Breast epithelium (tissue), 4 donors: ENCODE measurements at regions not wholly inside any gene's neighbourhood (a gene's known extent, or its start where the extent isn't known, plus 50 kb on each side); places are given as distances from the start of the nearest gene placed in this dataset.

Experiments
- DNase-seq, 2 donors: peaks; one replicate each; pipeline ENCODE4 v3.0.0-alpha.2; 2019; ENCODE audit warnings: low spot score in 2 of 2
- H3K27ac ChIP-seq, 2 donors: fragments of 200-600 bp; sonication (generic) in 1 of 2; one replicate each; pipeline ENCODE4 v1.5.1; 2016 to 2019; ENCODE audit warnings: mild to moderate bottlenecking in 1 of 2
- H3K27me3 ChIP-seq, 2 donors: fragments of 200-600 bp; sonication (generic) in 1 of 2; one replicate each; pipeline versions ENCODE4 v1.5.1 to v1.6.0; 2017 to 2019; ENCODE audit warnings: control low read depth in 1 of 2, mild to moderate bottlenecking in 1 of 2
- H3K36me3 ChIP-seq: fragments of 200-600 bp; one replicate; pipeline ENCODE4 v1.5.1; 2019
- H3K4me1 ChIP-seq, 2 donors: fragments of 200-600 bp; sonication (generic); one replicate each; pipeline ENCODE4 v1.5.1; 2016 to 2019; ENCODE audit warnings: control low read depth in 1 of 2
- H3K4me3 ChIP-seq, 3 donors: fragments of 200-600 bp; sonication (generic); 1 replicate in 2 of 3; 2 replicates in 1 of 3; pipeline ENCODE4 v1.5.1; 2016 to 2019; ENCODE audit warnings: mild to moderate bottlenecking in 3 of 3, moderate library complexity in 2 of 3
- H3K9me3 ChIP-seq, 2 donors: fragments of 200-600 bp; sonication (generic) in 1 of 2; one replicate each; pipeline ENCODE4 v1.5.1; 2016 to 2019; ENCODE audit warnings: control low read depth in 1 of 2
- POLR2A ChIP-seq: fragments of 450-650 bp; IDR thresholded peaks from one replicate; pipeline ENCODE4 v1.6.1; 2016; ENCODE audit warnings: antibody characterized with exemption, mild to moderate bottlenecking, moderate library complexity
- POLR2AphosphoS5 ChIP-seq, 3 donors: sonication (generic); formaldehyde crosslinking; IDR thresholded peaks; one replicate each; pipeline ENCODE4 v1.6.1; 2017; ENCODE audit warnings: antibody characterized with exemption in 3 of 3
- intact Hi-C: fragments of 100-400 bp; cut with DNase I; formaldehyde crosslinking; loops from one replicate; pipeline ENCODE4 v1.15.1; 2023; ENCODE audit warnings: low total_unique reads
- TF ChIP-seq, protein P1 (sequence below), 3 donors: fragments of 450-650 bp; IDR thresholded peaks; one replicate each; pipeline ENCODE4 v1.5.1; 2016 to 2017; ENCODE audit warnings: antibody characterized with exemption in 3 of 3, mild to moderate bottlenecking in 3 of 3, moderate library complexity in 3 of 3

DNA sequence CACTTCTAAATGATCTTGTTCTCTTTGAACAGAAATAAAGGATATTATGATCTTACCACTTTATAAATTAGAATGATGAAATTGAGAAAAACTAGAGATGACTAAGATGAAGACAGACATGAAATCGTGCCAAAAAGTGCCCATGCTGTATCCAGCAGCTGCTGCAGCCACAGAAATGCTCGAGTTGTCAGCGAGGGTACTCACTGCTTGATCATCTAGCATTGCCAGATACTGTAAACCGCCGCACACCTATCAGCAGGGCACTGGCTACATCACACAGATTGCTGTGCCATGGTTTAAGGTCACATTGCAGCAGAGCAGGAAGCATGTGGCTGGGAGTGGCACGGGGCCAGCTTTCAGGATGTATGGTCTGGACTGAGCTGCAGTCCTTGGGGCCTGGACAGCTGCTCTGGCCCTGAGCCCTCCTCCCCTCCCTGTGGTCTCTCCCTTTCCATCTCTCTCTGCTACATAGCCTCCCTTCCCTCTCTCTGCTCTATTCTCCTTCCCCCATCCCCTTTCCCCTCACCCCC lies 51.0 kb upstream of the SEPTIN5 start:
- H3K36me3 ChIP-seq, result no peaks in the 10 kb centered on the region
- DNase-seq, result peak in 1 of 2 donors; percentile 43
- peak overlapping the region in 1 of 2 donors; percentile 36 for H3K27ac ChIP-seq
- no peak overlapping the region for H3K4me3 ChIP-seq
- H3K4me1 ChIP-seq, result no peaks in the 10 kb centered on the region
- no peaks in the 10 kb centered on the region for H3K9me3 ChIP-seq
- intact Hi-C loops, result no loop called here
- no peaks in the 10 kb centered on the region for H3K27me3 ChIP-seq
- TF ChIP-seq, protein P1, sequence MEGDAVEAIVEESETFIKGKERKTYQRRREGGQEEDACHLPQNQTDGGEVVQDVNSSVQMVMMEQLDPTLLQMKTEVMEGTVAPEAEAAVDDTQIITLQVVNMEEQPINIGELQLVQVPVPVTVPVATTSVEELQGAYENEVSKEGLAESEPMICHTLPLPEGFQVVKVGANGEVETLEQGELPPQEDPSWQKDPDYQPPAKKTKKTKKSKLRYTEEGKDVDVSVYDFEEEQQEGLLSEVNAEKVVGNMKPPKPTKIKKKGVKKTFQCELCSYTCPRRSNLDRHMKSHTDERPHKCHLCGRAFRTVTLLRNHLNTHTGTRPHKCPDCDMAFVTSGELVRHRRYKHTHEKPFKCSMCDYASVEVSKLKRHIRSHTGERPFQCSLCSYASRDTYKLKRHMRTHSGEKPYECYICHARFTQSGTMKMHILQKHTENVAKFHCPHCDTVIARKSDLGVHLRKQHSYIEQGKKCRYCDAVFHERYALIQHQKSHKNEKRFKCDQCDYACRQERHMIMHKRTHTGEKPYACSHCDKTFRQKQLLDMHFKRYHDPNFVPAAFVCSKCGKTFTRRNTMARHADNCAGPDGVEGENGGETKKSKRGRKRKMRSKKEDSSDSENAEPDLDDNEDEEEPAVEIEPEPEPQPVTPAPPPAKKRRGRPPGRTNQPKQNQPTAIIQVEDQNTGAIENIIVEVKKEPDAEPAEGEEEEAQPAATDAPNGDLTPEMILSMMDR (IDR thresholded peaks at IDR 0.05), result no peak
- TF ChIP-seq POLR2A (no peak), POLR2AphosphoS5 (IDR thresholded peaks at IDR 0.05) (no peak)

DNA sequence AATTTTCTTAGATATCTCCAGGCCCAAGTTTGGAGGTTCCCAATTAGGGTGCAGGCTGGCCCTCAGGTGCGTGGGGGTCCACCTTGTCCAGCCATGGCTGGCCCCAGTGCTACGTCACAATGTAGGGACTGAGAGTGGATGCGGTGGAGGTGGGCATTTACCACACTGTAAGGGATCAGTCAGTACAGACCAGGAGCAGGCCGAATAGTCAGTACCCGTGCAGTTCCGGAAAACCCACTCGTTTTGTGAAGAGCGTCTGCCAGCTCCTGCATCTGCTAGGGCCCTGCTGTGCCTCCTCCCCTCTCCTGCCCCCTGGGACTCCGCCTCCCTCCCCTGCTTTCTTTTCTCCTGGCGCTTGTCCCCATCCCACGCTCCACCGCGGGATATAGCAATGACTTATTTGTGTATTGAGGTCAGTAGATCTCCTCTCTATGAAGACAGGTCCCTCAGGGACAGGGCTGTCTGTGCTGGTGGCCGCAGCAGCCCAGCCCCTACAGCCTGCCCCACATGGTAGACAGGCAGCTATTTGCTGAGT lies 50.4 kb upstream of the SEPTIN5 start:
- no peaks in the 10 kb centered on the region for H3K4me1 ChIP-seq
- H3K4me3 ChIP-seq, result peak overlapping the region in 2 of 3 donors; percentile 9
- peak overlapping the region in 1 of 2 donors; percentile 36 for H3K27ac ChIP-seq
- intact Hi-C loops, result no loop called here
- H3K9me3 ChIP-seq, result no peaks in the 10 kb centered on the region
- H3K27me3 ChIP-seq, result no peaks in the 10 kb centered on the region
- peak in 1 of 2 donors; percentile 36 for DNase-seq
- no peak for TF ChIP-seq POLR2AphosphoS5 (IDR thresholded peaks at IDR 0.05)
- TF ChIP-seq, protein P1 (IDR thresholded peaks at IDR 0.05), result no peak
- H3K36me3 ChIP-seq, result no peaks in the 10 kb centered on the region

DNA sequence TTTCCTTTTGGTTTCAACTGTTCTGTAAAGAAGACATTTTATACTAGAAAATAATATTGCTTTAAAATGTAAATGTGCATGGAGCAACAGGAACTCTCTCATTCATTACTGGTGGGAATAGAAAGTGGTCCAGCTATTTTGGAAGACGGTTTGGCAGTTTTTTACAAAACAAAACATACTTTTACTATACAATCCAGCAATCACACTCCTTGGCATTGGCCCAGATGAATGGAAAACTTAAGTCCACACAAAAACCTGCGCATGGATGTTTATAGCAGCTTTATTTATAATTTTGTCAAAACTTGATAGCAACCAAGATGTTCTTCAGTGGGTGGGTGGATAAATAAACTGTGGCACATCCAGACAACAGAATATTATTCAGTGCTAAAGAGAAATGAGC lies 49.9 kb upstream of the SEPTIN5 start:
- Histone ChIP-seq H3K4me1 (no peaks in the 10 kb centered on the region), H3K27me3 (no peaks in the 10 kb centered on the region), H3K9me3 (no peaks in the 10 kb centered on the region), H3K27ac (peak overlapping the region in 1 of 2 donors; percentile 36), H3K36me3 (no peaks in the 10 kb centered on the region), H3K4me3 (peak overlapping the region in 1 of 3 donors; percentile 9)
- no peak for DNase-seq
- intact Hi-C loops, result no loop called here
- TF ChIP-seq, protein P1 (IDR thresholded peaks at IDR 0.05), result no peak
- TF ChIP-seq POLR2A (no peak), POLR2AphosphoS5 (IDR thresholded peaks at IDR 0.05) (no peak)
